HG03175 (cell line): ENCODE measurements at regions not wholly inside any gene's neighbourhood (a gene's known extent, or its start where the extent isn't known, plus 50 kb on each side); places are given as distances from the start of the nearest gene placed in this dataset.
"Not testable (repeated sequence)": the region's sequence is repeated elsewhere in the genome, so short reads cannot be mapped to it uniquely, and the experiment has no call there.

ENCODE experiments used
- ATAC-seq: cut with Tn5 transposase; IDR thresholded peaks from one replicate; pipeline ENCODE4 v1.9.1; 2021; ENCODE audit warnings: mild to moderate bottlenecking, moderate library complexity; ENCODE audit not compliant: unreplicated experiment

- ATAC-seq, result no peak
These were observed 75.0 kb upstream of the XPA start for GRCh38 chr9:97772145-97772544.

- ATAC-seq, result no peak
These were observed 76.0 kb upstream of the XPA start for GRCh38 chr9:97773091-97773490.

- ATAC-seq, result no peak
These were observed 76.6 kb upstream of the XPA start for GRCh38 chr9:97773723-97774122.

GRCh38 chr9:97774673-97775072 lies 77.5 kb upstream of the XPA start:
- ATAC-seq, result no peak

- not testable (repeated sequence) for ATAC-seq
These were observed 74.3 kb upstream of the FOXE1 start for GRCh38 chr9:97778740-97779139.

GRCh38 chr9:97779608-97780007 lies 73.4 kb upstream of the FOXE1 start:
- no peak for ATAC-seq

GRCh38 chr9:97781902-97782301 lies 71.1 kb upstream of the FOXE1 start:
- no peak for ATAC-seq

- no peak for ATAC-seq
These were observed 66.7 kb upstream of the FOXE1 start for GRCh38 chr9:97786341-97786740.

GRCh38 chr9:97787551-97787950 lies 65.5 kb upstream of the FOXE1 start:
- ATAC-seq, result no peak

- ATAC-seq, result no peak
These were observed 64.0 kb upstream of the FOXE1 start for GRCh38 chr9:97788763-97789663.

GRCh38 chr9:97790542-97790941 lies 62.5 kb upstream of the FOXE1 start:
- no peak for ATAC-seq

- no peak for ATAC-seq
These were observed 61.5 kb upstream of the FOXE1 start for GRCh38 chr9:97791542-97791941.

- no peak for ATAC-seq
These were observed 60.0 kb upstream of the FOXE1 start for GRCh38 chr9:97793067-97793466.

GRCh38 chr9:97794666-97795065 lies 58.4 kb upstream of the FOXE1 start:
- ATAC-seq, result no peak

GRCh38 chr9:97796176-97796575 lies 56.9 kb upstream of the FOXE1 start:
- ATAC-seq, result not testable (repeated sequence)

GRCh38 chr9:97801180-97801579 lies 51.8 kb upstream of the FOXE1 start:
- ATAC-seq, result no peak

- no peak for ATAC-seq
These were observed 50.8 kb upstream of the FOXE1 start for GRCh38 chr9:97802276-97802675.

- peak; percentile 92 for ATAC-seq
These were observed 49.6 kb upstream of the FOXE1 start for GRCh38 chr9:97803167-97804058.
